GM12878 (cell line): ENCODE measurements at regions not wholly inside any gene's neighbourhood (a gene's known extent, or its start where the extent isn't known, plus 50 kb on each side); places are given as distances from the start of the nearest gene placed in this dataset.

Experiments
- ATAC-seq: fragments of 200-7000 bp; cut with Tn5 transposase; 3 replicates; pipeline ENCODE4 v1.9.1; 2020; ENCODE audit warnings: mild to moderate bottlenecking, moderate library complexity
- BruUV-seq: library from RNA; stranded (reverse); fragments of 400-500 nt; replicated peaks from 2 replicates; lab custom pipeline; 2021; lab: Mats Ljungman, UMichigan
- CTCF ChIA-PET: fragments of 300-600 bp; sonication (Branson Sonifier 250); formaldehyde crosslinking; extraction: SDS; loops from one replicate; lab custom pipeline; 2021; ENCODE audit warnings: inconsistent platforms; lab: Yijun Ruan, JAX
- POLR2A ChIA-PET: fragments of 350-600 bp; formaldehyde crosslinking; extraction: SDS; loops from one replicate; lab custom pipeline; 2021; ENCODE audit warnings: inconsistent platforms; lab: Charles Lee
- RAD21 ChIA-PET: fragments of 300-600 bp; sonication (Branson Sonifier 250); formaldehyde crosslinking; loops from one replicate; lab custom pipeline; 2023; ENCODE audit warnings: antibody characterized with exemption; ENCODE audit not compliant: unreplicated experiment; lab: Charles Lee
- SMC1A ChIA-PET: fragments of 300-600 bp; sonication (Branson Sonifier 250); formaldehyde crosslinking; loops from one replicate; lab custom pipeline; 2023; ENCODE audit not compliant: unreplicated experiment, uncharacterized antibody; lab: Charles Lee
- DNase-seq: peaks from one replicate; pipeline ENCODE4 v3.0.0-alpha.2; 2011; ENCODE audit warnings: low read depth, low spot score
- FAIRE-seq: peaks from 3 replicates; lab custom pipeline; 2011; peaks lifted over from hg19 to GRCh38; lab: Jason Lieb, UNC
- H2AFZ ChIP-seq: 2 replicates; pipeline ENCODE4 v1.6.0; 2011; ENCODE audit warnings: low read depth, low read length, control low read depth; ENCODE audit not compliant: control insufficient read depth
- H3K27ac ChIP-seq: 2 replicates; pipeline ENCODE4 v1.5.1; 2011; ENCODE audit warnings: control low read depth; ENCODE audit not compliant: control insufficient read depth, insufficient read depth
- H3K27me3 ChIP-seq, 2 experiments: replicated peaks in 1 of 2; 2 replicates each; pipeline versions ENCODE4 v1.6.0 to v1.6.1; 2011; ENCODE audit warnings: low read length in 1 of 2; ENCODE audit not compliant: control insufficient read depth in 2 of 2, insufficient read depth in 2 of 2
- H3K36me3 ChIP-seq, 2 experiments: 2 replicates each; pipeline ENCODE4 v1.5.1; 2011; ENCODE audit warnings: low read length in 1 of 2; ENCODE audit not compliant: control insufficient read depth in 2 of 2, insufficient read depth in 2 of 2
- H3K4me1 ChIP-seq: 2 replicates; pipeline ENCODE4 v1.6.1; 2011; ENCODE audit warnings: mild to moderate bottlenecking, low read length, moderate library complexity, mixed read lengths; ENCODE audit not compliant: control insufficient read depth, insufficient read depth
- H3K4me2 ChIP-seq: 2 replicates; pipeline ENCODE4 v1.6.0; 2011; ENCODE audit warnings: control low read depth; ENCODE audit not compliant: control insufficient read depth, insufficient read depth
- H3K4me3 ChIP-seq: fragments of 200-600 bp; sonication (generic); 2 replicates; pipeline ENCODE4 v1.5.1; 2016
- H3K79me2 ChIP-seq: 2 replicates; pipeline ENCODE4 v1.6.0; 2011; ENCODE audit warnings: low read length; ENCODE audit not compliant: control insufficient read depth, insufficient read depth
- H3K9ac ChIP-seq: 2 replicates; pipeline ENCODE4 v1.8.0; 2011; ENCODE audit warnings: low read length, control low read depth, mixed read lengths; ENCODE audit not compliant: control insufficient read depth, insufficient read depth
- H3K9me3 ChIP-seq: replicated peaks from 3 replicates; pipeline ENCODE4 v1.5.1; 2011; ENCODE audit warnings: mild to moderate bottlenecking, low read length; ENCODE audit not compliant: control insufficient read depth, insufficient read depth
- H4K20me1 ChIP-seq: 2 replicates; pipeline ENCODE4 v1.6.0; 2011; ENCODE audit not compliant: control insufficient read depth, insufficient read depth
- CREB1 ChIP-seq: IDR thresholded peaks from 2 replicates; pipeline ENCODE4 v1.6.1; 2012; ENCODE audit warnings: low read depth, mild to moderate bottlenecking, inconsistent platforms
- FOS ChIP-seq: IDR thresholded peaks from 3 replicates; pipeline ENCODE4 v1.6.1; 2011; ENCODE audit warnings: borderline replicate concordance; ENCODE audit not compliant: insufficient read length; ENCODE audit errors: extremely low read depth
- HDGF ChIP-seq: fragments of 450-650 bp; IDR thresholded peaks from 2 replicates; pipeline ENCODE4 v1.6.1; 2016; ENCODE audit warnings: antibody characterized with exemption
- HSF1 ChIP-seq: fragments of 150-350 bp; IDR thresholded peaks from 2 replicates; pipeline ENCODE4 v1.6.1; 2014; ENCODE audit warnings: mild to moderate bottlenecking, low read depth, low read length
- KDM1A ChIP-seq: fragments of 200-600 bp; sonication (generic); IDR thresholded peaks from 2 replicates; pipeline ENCODE4 v1.6.1; 2016; ENCODE audit warnings: borderline replicate concordance
- PAX5 ChIP-seq: IDR thresholded peaks from 2 replicates; pipeline ENCODE4 v1.6.1; 2011; ENCODE audit warnings: low read depth, low read length, borderline replicate concordance
- STAT1 ChIP-seq: fragments of 450-650 bp; conservative IDR thresholded peaks from 2 replicates; pipeline ENCODE4 v1.6.1; 2014; ENCODE audit warnings: antibody characterized with exemption, mild to moderate bottlenecking
- SUZ12 ChIP-seq: fragments of 200-600 bp; sonication (generic); IDR thresholded peaks from one replicate; pipeline ENCODE4 v1.6.1; 2018; ENCODE audit warnings: antibody characterized with exemption, mild to moderate bottlenecking; ENCODE audit not compliant: unreplicated experiment
- TBL1XR1 ChIP-seq: IDR thresholded peaks from 2 replicates; pipeline ENCODE4 v1.6.1; 2012; ENCODE audit warnings: low read depth, low read length, improper control_type of control experiment
- ZNF592 ChIP-seq: fragments of 450-650 bp; IDR thresholded peaks from 2 replicates; pipeline ENCODE4 v1.6.1; 2017; ENCODE audit warnings: mild to moderate bottlenecking, moderate library complexity
- ZNF687 ChIP-seq: fragments of 450-650 bp; IDR thresholded peaks from 2 replicates; pipeline ENCODE4 v1.6.1; 2017; ENCODE audit warnings: mild to moderate bottlenecking, moderate library complexity
- WGBS: methylation state at CpG from one replicate; pipeline ENCODE4 v1.1.6; 2016; ENCODE audit warnings: low lambda C conversion rate; ENCODE audit not compliant: insufficient replicate concordance, insufficient coverage; ENCODE audit errors: missing lambda C conversion rate; 5-methylcytosine and 5-hydroxymethylcytosine counted together
- in situ Hi-C: fragments of 300-500 bp; cut with MboI; formaldehyde crosslinking; loops from 9 replicates; pipeline ENCODE4 v1.14.3; 2018; ENCODE audit warnings: mixed read lengths
- intact Hi-C: fragments of 100-400 bp; cut with micrococcal nuclease; formaldehyde crosslinking; loops from one replicate; pipeline ENCODE4 v1.14.2; 2022; ENCODE audit not compliant: unreplicated experiment
- TF ChIP-seq, protein P1 (sequence below): IDR thresholded peaks from 2 replicates; pipeline ENCODE4 v1.6.1; 2011; ENCODE audit warnings: low read depth, mild to moderate bottlenecking, low read length, moderate library complexity, borderline replicate concordance; ENCODE audit errors: extremely low read depth

- DNase-seq, result no peak
- Histone ChIP-seq H2AFZ (no peak overlapping the region), H3K4me3 (no peak overlapping the region), H3K4me2 (no peak overlapping the region), H3K79me2 (no peaks in the 10 kb centered on the region), H3K36me3 (no peaks in the 10 kb centered on the region), H3K9ac (no peak overlapping the region), H4K20me1 (no peaks in the 10 kb centered on the region), H3K27ac (no peak overlapping the region), H3K4me1 (no peaks in the 10 kb centered on the region), H3K9me3 (no peaks in the 10 kb centered on the region), H3K27me3 (no peaks in the 10 kb centered on the region; a peak in 1 of 4 replicates)
- BruUV-seq, result no TSS peak
- TF ChIP-seq CREB1 (no peak), KDM1A (no peak), STAT1 (no peak), HDGF (no peak), HSF1 (no peak), FOS (no peak), ZNF592 (no peak), ZNF687 (no peak), SUZ12 (no peak), PAX5 (no peak), TBL1XR1 (no peak)
- TF ChIP-seq, protein P1, sequence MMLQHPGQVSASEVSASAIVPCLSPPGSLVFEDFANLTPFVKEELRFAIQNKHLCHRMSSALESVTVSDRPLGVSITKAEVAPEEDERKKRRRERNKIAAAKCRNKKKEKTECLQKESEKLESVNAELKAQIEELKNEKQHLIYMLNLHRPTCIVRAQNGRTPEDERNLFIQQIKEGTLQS, result no peak
- 29% methylated on average over 7 of the region's 7 CpGs for WGBS
- no peak for FAIRE-seq
- RAD21 ChIA-PET, result no interaction called here
- CTCF ChIA-PET, result no interaction called here
- POLR2A ChIA-PET, result no interaction called here
- ATAC-seq, result no peak
- intact Hi-C loops (no loop called here), in situ Hi-C loops (no loop called here)
- SMC1A ChIA-PET, result no interaction called here
Observed at GRCh38 chr14:104504172-104504735, 75.3 kb upstream of the C14orf180 start.
